SK-N-SH (cell line): ENCODE measurements at regions not wholly inside any gene's neighbourhood (a gene's known extent, or its start where the extent isn't known, plus 50 kb on each side); places are given as distances from the start of the nearest gene placed in this dataset.

ENCODE experiments used
- CTCF ChIA-PET: fragments of 300-600, 350-600 bp; formaldehyde crosslinking; extraction: SDS; loops from one replicate; lab custom pipeline; 2021; lab: Yijun Ruan, JAX
- POLR2A ChIA-PET: fragments of 350-600 bp; sonication (Branson Sonifier 250); formaldehyde crosslinking; extraction: SDS; loops from one replicate; lab custom pipeline; 2020; ENCODE audit warnings: antibody characterized with exemption, inconsistent platforms; lab: Yijun Ruan, JAX
- DNase-seq: peaks from one replicate; pipeline ENCODE4 v3.0.0; 2012
- H2AFZ ChIP-seq: fragments of 200-600 bp; sonication (generic); 2 replicates; pipeline ENCODE4 v1.8.1; 2016; ENCODE audit warnings: antibody characterized with exemption, mild to moderate bottlenecking, low read depth
- H3F3A ChIP-seq: fragments of 200-600 bp; sonication (generic); replicated peaks from 2 replicates; pipeline ENCODE3; 2016; ENCODE audit warnings: antibody characterized with exemption, mild to moderate bottlenecking; ENCODE audit not compliant: insufficient read depth
- H3K27ac ChIP-seq, 2 experiments: fragments of 200-500 bp in 1 of 2; fragments of 200-600 bp in 1 of 2; sonication (Bioruptor generic) in 1 of 2; sonication (generic), shearing (Covaris generic) in 1 of 2; 2 replicates each; pipeline versions ENCODE4 v1.5.1 to v1.6.1; 2014 to 2016; ENCODE audit warnings: low read depth in 2 of 2, inconsistent platforms in 1 of 2, low read length in 1 of 2, mild to moderate bottlenecking in 1 of 2, mixed read lengths in 1 of 2
- H3K27me3 ChIP-seq: fragments of 200-600 bp; sonication (generic), shearing (Covaris generic); 2 replicates; pipeline ENCODE4 v1.6.1; 2016; ENCODE audit warnings: mixed run types; ENCODE audit not compliant: insufficient read depth
- H3K36me3 ChIP-seq, 2 experiments: fragments of 200-500 bp in 1 of 2; fragments of 200-600 bp in 1 of 2; sonication (Bioruptor generic) in 1 of 2; sonication (generic) in 1 of 2; replicated peaks in 1 of 2; 2 replicates each; pipeline versions ENCODE3 to v1.5.1; 2014 to 2016; ENCODE audit warnings: low read length in 1 of 2, mild to moderate bottlenecking in 1 of 2; ENCODE audit not compliant: insufficient read depth in 2 of 2, control insufficient read depth in 1 of 2
- H3K4me1 ChIP-seq, 2 experiments: fragments of 200-500 bp in 1 of 2; fragments of 200-600 bp in 1 of 2; sonication (Bioruptor generic) in 1 of 2; sonication (generic), shearing (Covaris generic) in 1 of 2; 2 replicates each; pipeline versions ENCODE4 v1.5.1 to v1.6.1; 2014 to 2016; ENCODE audit warnings: low read depth in 1 of 2, low read length in 1 of 2, mixed run types in 1 of 2; ENCODE audit not compliant: insufficient read depth in 2 of 2, control insufficient read depth in 1 of 2
- H3K4me2 ChIP-seq: fragments of 200-600 bp; sonication (generic), shearing (Covaris generic); 2 replicates; pipeline ENCODE4 v1.6.1; 2017; ENCODE audit warnings: mixed run types
- H3K4me3 ChIP-seq, 2 experiments: fragments of 200-500 bp in 1 of 2; fragments of 200-600 bp in 1 of 2; sonication (Bioruptor generic) in 1 of 2; sonication (generic), shearing (Covaris generic) in 1 of 2; 2 replicates each; pipeline versions ENCODE4 v1.5.1 to v1.8.1; 2014 to 2016; ENCODE audit warnings: low read depth in 2 of 2, inconsistent platforms in 1 of 2, low read length in 1 of 2, mild to moderate bottlenecking in 1 of 2, mixed read lengths in 1 of 2, moderate library complexity in 1 of 2
- H3K79me2 ChIP-seq: fragments of 200-600 bp; sonication (generic); 2 replicates; pipeline ENCODE4 v1.8.1; 2017; ENCODE audit warnings: mild to moderate bottlenecking; ENCODE audit not compliant: insufficient read depth
- H3K9ac ChIP-seq: fragments of 200-600 bp; sonication (generic); 2 replicates; pipeline ENCODE4 v1.6.1; 2017; ENCODE audit warnings: mixed run types
- H3K9me2 ChIP-seq: fragments of 200-600 bp; sonication (generic); 2 replicates; pipeline ENCODE4 v1.6.1; 2017; ENCODE audit warnings: mixed run types
- H3K9me3 ChIP-seq: fragments of 200-600 bp; sonication (generic); 2 replicates; pipeline ENCODE4 v1.6.1; 2017; ENCODE audit warnings: mixed run types, mild to moderate bottlenecking, moderate library complexity
- H4K20me1 ChIP-seq: fragments of 200-600 bp; sonication (generic); 2 replicates; pipeline ENCODE4 v1.6.1; 2017; ENCODE audit warnings: mild to moderate bottlenecking, mixed run types; ENCODE audit not compliant: insufficient read depth
- FOSL2 ChIP-seq: IDR thresholded peaks from 2 replicates; pipeline ENCODE4 v1.4.0; 2012; ENCODE audit warnings: low read depth, mild to moderate bottlenecking, moderate library complexity, borderline replicate concordance
- GABPA ChIP-seq: IDR thresholded peaks from 2 replicates; pipeline ENCODE4 v1.4.0; 2012; ENCODE audit warnings: low read depth, mild to moderate bottlenecking
- GATA2 ChIP-seq: sonication (generic); formaldehyde crosslinking; IDR thresholded peaks from 2 replicates; pipeline ENCODE4 v1.5.0; 2020; ENCODE audit warnings: mild to moderate bottlenecking, missing genetic modification reagents
- IRF3 ChIP-seq: fragments of 150-350 bp; IDR thresholded peaks from 2 replicates; pipeline ENCODE4 v1.6.1; 2016; ENCODE audit warnings: mild to moderate bottlenecking, low read depth, low read length
- JUND ChIP-seq: IDR thresholded peaks from 2 replicates; pipeline ENCODE4 v1.4.0; 2012
- MEF2A ChIP-seq: IDR thresholded peaks from 2 replicates; pipeline ENCODE4 v1.4.0; 2012; ENCODE audit warnings: low read depth, borderline replicate concordance
- MXI1 ChIP-seq: IDR thresholded peaks from 2 replicates; pipeline ENCODE4 v1.6.1; 2012; ENCODE audit warnings: mild to moderate bottlenecking, low read depth, low read length, improper control_type of control experiment
- POLR2AphosphoS5 ChIP-seq: IDR thresholded peaks from 2 replicates; pipeline ENCODE4 v1.6.1; 2012; ENCODE audit warnings: low read depth, low read length
- RAD21 ChIP-seq: IDR thresholded peaks from 2 replicates; pipeline ENCODE4 v1.6.1; 2012; ENCODE audit warnings: mild to moderate bottlenecking, low read length
- RFX5 ChIP-seq: IDR thresholded peaks from 2 replicates; pipeline ENCODE4 v1.6.1; 2012; ENCODE audit warnings: mild to moderate bottlenecking, improper control_type of control experiment, low read length
- SIN3A ChIP-seq: IDR thresholded peaks from 2 replicates; pipeline ENCODE4 v1.6.1; 2012; ENCODE audit warnings: low read depth, mild to moderate bottlenecking, low read length, moderate library complexity, borderline replicate concordance
- TAF1 ChIP-seq: IDR thresholded peaks from 2 replicates; pipeline ENCODE4 v1.6.1; 2012; ENCODE audit warnings: low read depth, mild to moderate bottlenecking, low read length, moderate library complexity, borderline replicate concordance
- TCF12 ChIP-seq: IDR thresholded peaks from 2 replicates; pipeline ENCODE4 v1.4.0; 2012
- TEAD4 ChIP-seq: IDR thresholded peaks from 2 replicates; pipeline ENCODE4 v1.4.0; 2012; ENCODE audit warnings: mild to moderate bottlenecking, borderline replicate concordance; ENCODE audit not compliant: insufficient read depth
- ZBTB33 ChIP-seq: IDR thresholded peaks from 2 replicates; pipeline ENCODE4 v1.4.0; 2012; ENCODE audit warnings: low read depth, borderline replicate concordance
- WGBS: methylation state at CpG from one replicate; pipeline ENCODE4 v1.1.6; 2017; ENCODE audit warnings: low lambda C conversion rate; 5-methylcytosine and 5-hydroxymethylcytosine counted together
- TF ChIP-seq, protein P1 (sequence below): fragments of 200-600 bp; sonication (generic); IDR thresholded peaks from 2 replicates; pipeline ENCODE4 v1.6.1; 2017; ENCODE audit warnings: antibody characterized with exemption, mild to moderate bottlenecking, moderate library complexity

GRCh38 chr20:24779946-24780345, 169.1 kb upstream of the CST7 start:
- peaks cover 7% of the 10 kb centered on the region; the same call in 1 of the 2 replicates for H3K9me3 ChIP-seq
- H3K4me2 ChIP-seq = no peak overlapping the region
- POLR2A ChIA-PET = no interaction called here
- TF ChIP-seq MEF2A = no peak
- no peak for TF ChIP-seq GABPA
- no peak for TF ChIP-seq TCF12
- no peak for TF ChIP-seq GATA2 (CRISPR knock-in tag)
- TF ChIP-seq RAD21 = no peak
- H3F3A ChIP-seq = peaks cover under 1% of the 10 kb centered on the region
- H2AFZ ChIP-seq = no peak overlapping the region
- no peak overlapping the region for H3K9ac ChIP-seq
- WGBS = 30% methylated on average over 2 of the region's 4 CpGs
- H4K20me1 ChIP-seq = no peaks in the 10 kb centered on the region
- CTCF ChIA-PET = interaction anchor here (2.2 kb wide), 1 partner anchor 11 kb away, joined by 16 read pairs; no protein-coding TSS in a partner anchor
- no peaks in the 10 kb centered on the region for H3K79me2 ChIP-seq
- no peaks in the 10 kb centered on the region; a peak in 1 of 4 replicates for H3K4me1 ChIP-seq
- no peak overlapping the region for H3K27ac ChIP-seq
- no peak overlapping the region for H3K4me3 ChIP-seq
- no peaks in the 10 kb centered on the region for H3K36me3 ChIP-seq
- DNase-seq = no peak
- no peaks in the 10 kb centered on the region for H3K27me3 ChIP-seq
- no peaks in the 10 kb centered on the region for H3K9me2 ChIP-seq

- Histone ChIP-seq H3K4me3 (no peak overlapping the region), H3K9ac (no peak overlapping the region), H2AFZ (no peak overlapping the region), H3K9me3 (peaks cover 1% of the 10 kb centered on the region; the same call in 1 of the 2 replicates), H3K9me2 (no peaks in the 10 kb centered on the region), H3K4me1 (peaks cover 0 to 7% of the 10 kb centered on the region in 2 experiments; a peak in 1 of 4 replicates), H3K4me2 (no peak overlapping the region), H4K20me1 (no peaks in the 10 kb centered on the region), H3K27me3 (no peaks in the 10 kb centered on the region), H3F3A (no peaks in the 10 kb centered on the region), H3K27ac (no peak overlapping the region), H3K79me2 (no peaks in the 10 kb centered on the region), H3K36me3 (no peaks in the 10 kb centered on the region)
- ChIA-PET CTCF (interaction anchor here (0.8 to 2.2 kb wide), 15 partner anchors 9 to 843 kb away, joined by 3 to 16 read pairs (median 4); no protein-coding TSS in a partner anchor), POLR2A (no interaction called here)
- no peak for TF ChIP-seq FOSL2
- TF ChIP-seq TEAD4 = no peak
- DNase-seq = no peak
- WGBS = 58% methylated on average over 11 of the region's 11 CpGs
Observed at GRCh38 chr20:24780674-24781417, 168.2 kb upstream of the CST7 start.

- no peaks in the 10 kb centered on the region for H4K20me1 ChIP-seq
- no peaks in the 10 kb centered on the region for H3K36me3 ChIP-seq
- H3K4me2 ChIP-seq = no peak overlapping the region
- no peak overlapping the region for H3K27ac ChIP-seq
- ChIA-PET CTCF (interaction anchor here (0.7 to 2.2 kb wide), 17 partner anchors 10 to 844 kb away, joined by 3 to 16 read pairs (median 4); no protein-coding TSS in a partner anchor), POLR2A (interaction anchor here (0.6 kb wide), 1 partner anchor 207 kb away, joined by 3 read pairs; no protein-coding TSS in a partner anchor)
- H3K4me1 ChIP-seq = peaks cover 0 to 7% of the 10 kb centered on the region in 2 experiments; a peak in 1 of 4 replicates
- peak; percentile 71 for DNase-seq
- no peaks in the 10 kb centered on the region for H3K9me2 ChIP-seq
- no peak overlapping the region; a peak in 1 of 4 replicates for H3K4me3 ChIP-seq
- H3K9me3 ChIP-seq = no peaks in the 10 kb centered on the region
- H3K79me2 ChIP-seq = no peaks in the 10 kb centered on the region
- no peaks in the 10 kb centered on the region for H3K27me3 ChIP-seq
- H3F3A ChIP-seq = no peaks in the 10 kb centered on the region
- H2AFZ ChIP-seq = no peak overlapping the region
- WGBS = 14% methylated on average over 8 of the region's 8 CpGs
- no peak overlapping the region for H3K9ac ChIP-seq
- TF ChIP-seq TAF1 (no peak), JUND (no peak), TCF12 (no peak), ZBTB33 (no peak), IRF3 (no peak), RAD21 (peak; percentile 73), RFX5 (no peak), MXI1 (no peak), SIN3A (no peak), GATA2 (CRISPR knock-in tag) (no peak), POLR2AphosphoS5 (no peak)
- TF ChIP-seq, protein P1, sequence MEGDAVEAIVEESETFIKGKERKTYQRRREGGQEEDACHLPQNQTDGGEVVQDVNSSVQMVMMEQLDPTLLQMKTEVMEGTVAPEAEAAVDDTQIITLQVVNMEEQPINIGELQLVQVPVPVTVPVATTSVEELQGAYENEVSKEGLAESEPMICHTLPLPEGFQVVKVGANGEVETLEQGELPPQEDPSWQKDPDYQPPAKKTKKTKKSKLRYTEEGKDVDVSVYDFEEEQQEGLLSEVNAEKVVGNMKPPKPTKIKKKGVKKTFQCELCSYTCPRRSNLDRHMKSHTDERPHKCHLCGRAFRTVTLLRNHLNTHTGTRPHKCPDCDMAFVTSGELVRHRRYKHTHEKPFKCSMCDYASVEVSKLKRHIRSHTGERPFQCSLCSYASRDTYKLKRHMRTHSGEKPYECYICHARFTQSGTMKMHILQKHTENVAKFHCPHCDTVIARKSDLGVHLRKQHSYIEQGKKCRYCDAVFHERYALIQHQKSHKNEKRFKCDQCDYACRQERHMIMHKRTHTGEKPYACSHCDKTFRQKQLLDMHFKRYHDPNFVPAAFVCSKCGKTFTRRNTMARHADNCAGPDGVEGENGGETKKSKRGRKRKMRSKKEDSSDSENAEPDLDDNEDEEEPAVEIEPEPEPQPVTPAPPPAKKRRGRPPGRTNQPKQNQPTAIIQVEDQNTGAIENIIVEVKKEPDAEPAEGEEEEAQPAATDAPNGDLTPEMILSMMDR = peak; percentile 63
Observed at GRCh38 chr20:24781418-24781980, 167.6 kb upstream of the CST7 start.
